NCI-H2196 (cell line): ENCODE measurements at regions not wholly inside any gene's neighbourhood (a gene's known extent, or its start where the extent isn't known, plus 50 kb on each side); places are given as distances from the start of the nearest gene placed in this dataset.

ENCODE experiments used
- DNase-seq: peaks from one replicate; lab custom pipeline; 2025; ENCODE audit not compliant: unreplicated experiment; lab: John Stamatoyannopoulos, UW

DNA sequence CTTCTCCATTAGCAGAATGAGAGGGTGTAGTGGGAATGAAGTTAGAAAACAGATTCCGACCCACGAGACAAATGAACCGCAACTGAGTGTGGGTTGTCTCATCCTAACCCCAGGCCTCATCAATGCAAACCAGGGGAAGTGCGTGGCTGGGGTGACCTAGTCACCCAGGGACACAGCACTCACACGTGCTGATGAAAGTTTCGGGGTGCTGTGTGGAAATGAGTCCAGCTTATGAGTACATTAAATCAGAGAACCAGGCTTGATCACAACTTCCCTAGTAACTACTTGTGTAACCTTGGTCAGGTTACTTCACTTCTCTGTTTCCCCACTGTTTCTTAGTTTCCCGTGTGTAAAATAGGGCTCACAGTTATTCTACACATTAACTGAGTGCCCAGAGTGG is 95.4 kb upstream of the CDKN3 start:
- no peak for DNase-seq

DNA sequence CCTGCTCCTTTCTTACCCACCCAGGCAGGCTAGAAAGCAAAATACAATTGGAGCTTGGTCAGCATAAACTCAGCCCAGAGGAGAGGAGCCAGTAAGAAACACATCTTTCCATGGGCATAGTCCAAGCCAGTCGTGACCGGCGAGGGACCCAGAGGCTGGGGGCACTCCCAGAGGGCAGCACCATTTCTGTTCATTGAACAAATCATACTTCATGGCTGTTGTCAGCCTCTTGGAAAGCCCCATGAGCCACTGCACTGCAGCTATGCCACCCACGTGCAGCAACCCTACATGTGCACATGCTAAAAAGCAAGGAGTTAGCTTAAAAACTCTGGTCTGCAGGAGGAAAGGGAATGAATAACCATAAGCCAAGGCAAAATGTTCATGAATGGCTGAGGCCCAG is 90.0 kb upstream of the CDKN3 start:
- DNase-seq, result no peak

DNA sequence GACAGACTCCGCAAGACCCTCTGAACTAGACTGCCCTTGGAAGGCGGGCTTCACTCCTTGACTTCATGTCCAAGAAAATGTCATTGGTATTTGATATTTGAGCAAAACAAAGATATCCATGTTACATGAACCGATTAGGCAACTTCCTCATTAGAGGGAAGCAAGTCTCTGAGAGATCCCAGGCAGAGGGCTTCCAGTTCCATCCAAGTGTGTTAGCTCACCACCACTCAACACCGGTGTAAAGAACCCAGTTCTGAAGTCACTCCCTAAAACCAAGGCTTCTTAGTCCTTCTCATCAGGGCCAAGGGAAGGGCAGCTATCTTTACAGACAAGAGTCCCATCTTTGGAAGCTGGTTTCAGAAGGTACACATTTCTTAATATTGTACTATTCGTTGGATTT is 87.2 kb upstream of the CDKN3 start:
- no peak for DNase-seq

DNA sequence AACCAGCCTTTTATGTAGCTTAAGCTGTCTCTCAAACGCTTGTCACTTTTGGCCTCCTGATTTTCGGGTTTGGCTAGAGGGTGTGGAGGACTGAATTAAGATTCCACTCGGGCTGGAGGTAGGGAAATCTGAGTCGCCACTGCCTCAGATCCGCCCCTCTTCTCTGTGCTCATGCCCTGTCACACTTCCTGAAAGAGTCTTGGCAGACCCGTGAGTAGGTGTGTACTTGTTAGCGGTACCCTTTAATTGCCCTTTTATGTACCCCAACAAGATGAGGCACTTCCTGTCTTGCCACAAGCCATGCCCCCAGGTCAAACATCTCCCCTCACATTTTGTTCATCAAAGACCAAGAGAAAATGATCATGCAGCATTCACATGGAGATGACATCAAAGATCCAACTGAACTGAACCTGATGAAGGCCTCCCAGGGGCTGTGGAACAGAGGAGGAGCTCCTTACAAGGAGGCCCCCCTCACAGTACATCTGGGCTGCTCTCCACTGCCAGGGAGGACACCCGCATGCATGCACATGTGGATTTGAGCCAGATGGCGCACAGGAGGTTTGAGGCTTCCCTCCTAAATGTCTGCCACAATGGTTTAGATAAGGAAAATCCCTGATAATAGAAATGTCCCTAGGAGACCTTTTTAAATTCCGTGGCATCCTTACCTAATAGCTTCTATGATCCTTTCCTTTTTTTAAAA is 86.5 kb upstream of the CDKN3 start:
- no peak for DNase-seq

DNA sequence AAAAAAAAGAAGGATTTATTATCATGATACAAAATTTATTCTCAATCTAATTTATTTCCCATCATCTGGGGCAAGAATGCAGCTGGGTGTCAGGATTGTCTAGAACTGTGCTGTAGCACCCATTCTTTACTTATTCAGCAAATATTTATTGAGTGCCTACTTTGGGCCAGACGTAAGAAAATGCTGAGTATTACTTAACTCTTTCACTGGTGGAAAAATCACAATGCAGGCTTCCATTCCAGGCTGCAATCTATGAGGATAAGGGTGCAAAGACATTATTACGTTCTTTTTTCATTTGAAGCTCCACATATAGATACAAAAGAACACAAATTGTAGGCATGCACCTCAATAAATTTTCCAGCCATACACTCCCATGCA is 86.0 kb upstream of the CDKN3 start:
- DNase-seq, result no peak

DNA sequence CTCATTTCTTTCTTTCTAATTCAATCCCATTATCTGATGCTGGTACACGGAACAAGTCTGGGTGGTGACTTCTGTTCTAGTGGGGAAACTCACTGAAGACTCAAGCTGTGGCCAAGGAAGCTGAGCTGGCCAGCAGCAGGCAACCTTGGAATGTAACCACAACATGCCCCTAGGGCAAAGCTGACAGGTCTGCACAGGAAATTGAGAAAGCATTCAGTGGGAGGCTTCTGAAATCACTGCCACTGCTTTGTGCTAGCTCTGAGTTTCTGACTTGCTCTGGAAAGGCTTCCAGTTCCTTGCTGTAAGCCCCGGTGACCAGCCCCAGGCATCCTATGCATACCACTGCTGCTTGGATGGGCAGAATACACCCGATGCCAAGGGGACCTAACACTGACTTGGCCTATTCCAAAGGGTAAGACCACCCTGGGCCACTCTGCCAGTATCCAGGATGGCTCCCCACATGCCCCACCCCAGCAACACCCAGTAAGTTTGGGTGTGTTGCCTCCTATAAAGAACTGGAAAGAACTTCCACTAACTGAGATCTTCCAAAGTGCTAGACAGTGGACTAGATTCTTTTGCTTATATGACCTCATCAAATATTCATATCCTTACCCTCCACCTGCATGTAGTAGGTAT is 84.5 kb upstream of the CDKN3 start:
- DNase-seq, result no peak

DNA sequence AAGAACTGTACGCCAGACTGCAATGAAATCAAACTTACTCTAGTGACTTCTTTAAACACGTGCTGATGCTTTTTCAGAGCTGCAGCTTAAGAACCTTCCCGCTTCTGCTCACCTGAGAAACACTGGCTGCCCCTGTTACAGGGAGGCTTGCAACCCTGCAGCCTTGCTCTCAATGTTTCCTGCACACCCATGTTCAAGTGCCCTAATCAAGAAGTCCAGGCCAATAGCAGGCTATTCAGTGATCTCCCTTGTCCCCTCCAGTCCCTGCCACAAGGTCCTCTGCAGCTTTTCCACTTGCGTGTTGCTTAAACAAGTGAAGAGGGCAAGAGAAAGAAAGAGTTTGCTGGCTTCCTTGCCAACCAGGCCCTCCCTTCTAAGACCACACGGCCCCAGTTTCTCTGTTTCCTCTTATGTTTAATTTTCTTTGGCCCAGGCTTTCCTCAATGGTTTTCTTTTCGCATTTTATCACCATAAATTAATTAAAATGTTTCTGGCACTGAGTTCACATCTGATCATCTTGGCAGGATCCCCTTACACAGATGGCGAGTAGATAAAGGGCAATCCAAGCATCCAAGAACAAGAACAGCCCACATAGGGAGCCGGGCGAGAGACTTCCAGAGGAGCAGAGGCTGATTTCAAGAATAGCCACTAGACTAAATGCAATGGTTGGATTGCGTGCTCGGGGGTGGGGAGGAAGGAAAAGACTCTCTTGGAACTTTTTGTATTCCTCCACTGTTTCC is 82.3 kb upstream of the CDKN3 start:
- no peak for DNase-seq

DNA sequence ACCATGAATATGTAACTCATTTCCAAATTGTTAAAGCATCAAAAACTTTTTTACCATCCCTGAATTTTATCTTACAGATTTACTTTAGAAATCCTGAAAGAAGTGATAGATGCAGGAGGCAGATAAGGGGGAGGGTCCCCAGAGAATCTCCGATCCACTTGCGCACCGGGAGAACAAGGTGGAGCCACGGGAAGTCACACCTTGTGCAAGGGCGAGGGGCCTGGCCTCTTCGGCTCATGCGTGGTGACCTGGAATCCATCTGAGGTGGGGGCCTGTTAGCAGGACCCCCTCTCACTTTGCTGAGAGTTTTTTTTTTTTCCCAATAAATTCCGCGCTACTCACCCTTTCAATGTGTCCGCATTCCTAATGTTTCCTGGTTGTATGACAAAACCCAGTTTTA is 80.2 kb upstream of the CDKN3 start:
- DNase-seq, result no peak

DNA sequence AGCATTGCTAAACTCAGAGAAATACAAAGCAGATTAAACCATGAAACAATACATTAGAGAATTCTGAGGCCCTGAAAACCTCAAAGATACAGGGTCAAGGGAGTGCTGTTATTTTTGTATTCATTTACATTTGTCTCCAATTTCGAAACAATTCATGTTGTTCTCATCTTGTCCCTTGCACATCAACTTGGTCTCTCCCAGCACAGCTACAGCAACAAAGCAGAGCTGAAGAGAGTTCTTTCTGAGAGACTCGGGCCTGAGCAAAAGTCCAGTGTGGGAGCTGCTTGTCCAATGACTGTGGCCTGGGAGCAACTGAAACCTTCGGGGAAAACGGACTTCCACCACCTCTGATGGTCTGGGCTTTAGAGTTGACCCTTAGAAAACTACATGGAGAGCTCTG is 79.4 kb upstream of the CDKN3 start:
- DNase-seq, result no peak

DNA sequence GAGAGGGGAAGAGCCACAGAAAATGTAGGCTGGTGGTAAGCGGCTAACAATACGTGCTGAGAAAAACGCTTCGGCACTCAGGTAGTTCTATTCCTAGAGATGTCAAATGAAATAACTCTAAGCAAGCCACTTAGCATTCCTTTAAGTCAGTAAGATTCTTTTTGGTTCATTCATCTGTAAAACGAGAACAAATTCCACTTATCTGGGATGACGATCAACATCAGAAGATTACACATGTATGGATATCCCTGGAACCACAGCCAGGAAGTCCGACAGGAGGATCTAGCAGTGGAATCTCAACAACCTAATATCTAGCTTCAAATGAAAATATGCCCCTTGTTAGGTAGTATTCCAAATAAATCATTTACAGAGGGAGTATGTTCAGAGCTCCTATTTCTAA is 74.6 kb upstream of the CDKN3 start:
- DNase-seq, result no peak

DNA sequence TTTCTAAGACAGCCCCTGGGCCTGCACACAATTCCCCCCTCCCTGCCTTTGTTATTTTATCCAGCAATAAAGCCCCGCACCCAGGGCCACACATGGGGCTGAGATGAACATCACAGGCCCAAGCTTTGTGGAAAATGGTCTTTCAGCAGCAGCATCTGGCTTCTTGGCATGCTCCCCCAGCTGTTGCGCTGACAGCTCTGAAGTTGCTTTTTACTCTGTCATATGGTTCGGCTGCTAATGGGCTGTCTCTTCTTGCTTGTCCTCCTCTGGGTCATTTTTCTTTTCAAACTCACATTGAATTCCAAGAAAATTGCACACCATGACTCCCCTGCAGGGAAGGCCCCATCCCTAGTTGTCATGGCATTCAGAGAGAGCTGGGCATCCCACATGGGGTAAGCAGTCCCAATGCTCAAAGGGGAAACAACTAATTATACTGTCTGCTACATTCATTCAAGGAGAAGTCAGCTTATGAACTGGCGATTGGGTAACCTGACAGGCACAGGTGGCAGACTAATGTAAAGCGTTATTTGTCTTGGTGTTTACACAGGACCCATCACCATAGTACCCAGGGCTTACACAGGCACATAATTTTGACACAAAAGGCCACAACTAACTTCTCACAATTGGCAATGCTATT is 74.0 kb upstream of the CDKN3 start:
- no peak for DNase-seq

DNA sequence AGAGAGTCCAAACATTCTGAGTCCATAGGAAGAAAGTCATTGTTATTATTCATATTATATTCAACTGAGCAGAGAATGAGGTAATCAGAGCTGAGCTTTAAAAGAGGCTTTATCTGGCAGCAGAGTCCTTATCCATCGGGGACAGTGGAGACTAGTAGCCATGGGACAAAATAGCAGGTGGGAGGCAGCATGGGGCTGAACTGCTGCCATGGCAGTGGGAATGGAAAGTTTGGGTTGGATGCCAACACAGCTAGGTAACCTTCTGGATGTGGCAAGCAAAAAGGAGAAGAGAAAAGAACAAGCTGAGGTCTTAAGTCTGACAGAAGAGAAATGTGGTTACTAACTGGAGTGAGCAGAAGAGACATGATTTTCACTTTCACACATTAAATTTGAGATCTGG is 71.0 kb upstream of the CDKN3 start:
- no peak for DNase-seq

DNA sequence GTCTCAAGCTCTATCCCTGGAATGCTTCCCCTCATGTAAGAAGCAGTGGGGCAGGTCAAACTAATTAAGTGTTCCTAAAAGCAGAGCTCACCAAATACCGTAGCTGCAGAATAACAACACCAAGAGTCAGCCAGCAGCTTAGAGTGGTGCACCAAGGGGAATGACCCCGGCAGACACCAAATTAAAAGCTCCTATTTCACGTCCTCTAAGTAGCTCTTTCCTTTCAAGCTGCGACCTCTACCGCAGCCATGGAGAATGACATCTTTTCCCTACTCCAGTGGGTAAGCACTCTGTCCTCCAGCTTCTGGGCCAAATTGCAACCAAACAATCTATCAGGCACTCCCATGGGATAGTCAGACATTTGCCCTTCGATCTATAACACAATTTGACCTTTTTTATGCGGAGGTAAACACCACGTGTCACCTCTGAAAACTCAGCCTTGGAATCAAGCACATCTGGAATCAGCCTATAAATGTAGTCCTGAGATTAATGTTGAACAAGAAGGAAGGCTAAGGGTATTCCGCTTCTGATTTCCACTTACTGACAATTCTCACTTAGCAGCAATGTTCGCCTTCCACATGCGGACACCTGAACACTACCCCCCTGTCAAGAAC is 67.6 kb upstream of the CDKN3 start:
- DNase-seq, result peak; percentile 38

DNA sequence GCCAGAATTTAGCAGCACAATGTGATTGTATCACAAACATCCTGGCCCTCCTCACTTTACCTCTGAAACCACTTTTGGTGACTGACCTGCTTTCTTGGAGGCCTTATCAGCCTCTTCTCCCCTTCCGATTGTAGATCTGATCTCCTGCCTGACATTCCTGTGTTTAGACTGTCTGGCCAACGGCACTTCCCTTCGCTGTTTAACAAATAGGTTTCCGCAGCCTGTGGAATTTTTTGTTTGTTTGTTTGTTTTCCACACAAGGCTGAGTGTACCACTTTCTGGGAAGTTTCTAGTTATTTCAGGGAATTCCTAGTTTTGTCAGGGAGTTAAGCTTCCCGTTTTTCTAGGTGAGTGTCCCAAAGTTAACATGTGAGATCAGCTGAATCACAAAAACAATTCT is 65.9 kb upstream of the CDKN3 start:
- DNase-seq, result no peak

DNA sequence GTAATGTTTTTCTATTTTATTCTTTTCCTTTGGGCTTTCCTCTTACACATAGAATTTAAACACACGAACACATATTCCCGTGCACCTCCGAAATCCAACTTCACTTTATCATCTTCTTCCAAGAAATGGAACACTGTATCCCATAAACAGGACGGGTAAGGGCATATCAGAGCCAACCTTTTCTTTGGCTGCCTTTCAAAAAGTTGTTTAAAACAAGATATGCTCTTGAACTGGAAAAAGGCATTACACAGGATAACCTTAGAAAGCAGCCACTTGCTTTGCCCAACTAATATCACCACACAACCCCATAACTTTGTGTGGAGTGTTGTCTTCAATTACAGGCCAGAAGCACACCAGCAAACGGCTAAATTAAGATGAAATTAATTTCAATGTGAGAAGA is 65.3 kb upstream of the CDKN3 start:
- no peak for DNase-seq

DNA sequence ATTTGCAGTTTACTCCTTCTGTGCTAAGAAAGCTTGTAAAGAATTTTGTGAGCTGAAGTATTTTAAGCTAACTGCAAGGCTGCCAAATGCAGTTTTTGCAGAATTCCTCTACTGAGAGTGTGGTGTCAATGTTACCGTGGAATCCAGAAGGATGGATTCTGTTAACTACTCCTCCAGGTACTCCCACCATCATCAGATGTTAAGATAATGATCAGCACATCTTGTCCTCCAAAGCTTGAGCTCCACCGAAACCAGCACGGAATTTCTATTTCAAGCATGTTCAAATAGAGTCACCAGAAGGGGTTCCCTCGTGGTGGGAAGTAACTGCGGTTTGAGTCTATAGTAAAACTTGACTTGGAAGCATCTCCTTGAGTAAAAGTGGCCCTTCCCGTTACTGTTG is 64.3 kb upstream of the CDKN3 start:
- DNase-seq, result no peak

DNA sequence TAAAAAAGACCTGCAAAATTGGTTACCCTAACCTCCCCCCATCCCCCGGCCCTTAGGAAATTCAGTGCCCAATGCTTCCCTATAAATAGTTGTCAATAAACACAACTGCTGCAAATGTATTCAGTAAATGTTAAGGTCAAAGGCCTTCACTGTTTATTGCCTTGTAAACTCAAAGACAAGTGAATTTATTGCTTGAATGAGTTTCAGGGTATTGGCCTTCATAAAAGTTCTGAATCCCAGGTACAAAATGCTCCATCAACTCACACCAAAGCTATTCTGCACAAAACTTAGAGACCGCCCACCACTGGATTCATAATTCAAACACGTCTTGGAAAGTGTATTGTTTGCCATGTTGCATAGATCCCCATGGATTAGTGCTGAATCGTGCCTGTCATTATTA is 63.3 kb upstream of the CDKN3 start:
- DNase-seq, result no peak

DNA sequence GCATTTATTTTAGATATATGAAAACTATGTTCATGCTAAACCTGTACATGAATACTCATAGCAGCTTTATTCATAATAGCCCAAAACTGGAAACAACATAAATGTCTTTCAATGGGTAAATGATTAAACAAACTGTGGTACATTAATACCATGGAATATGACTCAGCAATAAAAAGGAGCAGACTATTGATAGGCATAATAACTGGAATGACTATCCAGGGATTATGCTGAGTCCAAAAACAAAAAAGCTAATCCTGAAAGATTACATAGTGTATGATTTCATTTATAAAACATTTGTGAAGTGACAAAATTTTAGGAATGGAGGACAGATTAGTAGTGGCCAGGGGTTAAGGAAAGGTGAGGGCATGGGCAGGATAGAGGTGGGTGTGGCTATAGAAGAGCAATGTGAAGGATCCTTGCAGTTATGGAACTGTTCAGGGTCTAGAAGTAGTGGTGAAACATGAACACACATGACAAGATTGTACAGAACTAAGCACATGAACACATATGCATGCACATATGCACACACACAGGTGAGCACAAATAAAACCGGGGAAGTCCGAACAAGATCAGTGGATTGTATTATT is 61.1 kb upstream of the CDKN3 start:
- DNase-seq, result no peak

DNA sequence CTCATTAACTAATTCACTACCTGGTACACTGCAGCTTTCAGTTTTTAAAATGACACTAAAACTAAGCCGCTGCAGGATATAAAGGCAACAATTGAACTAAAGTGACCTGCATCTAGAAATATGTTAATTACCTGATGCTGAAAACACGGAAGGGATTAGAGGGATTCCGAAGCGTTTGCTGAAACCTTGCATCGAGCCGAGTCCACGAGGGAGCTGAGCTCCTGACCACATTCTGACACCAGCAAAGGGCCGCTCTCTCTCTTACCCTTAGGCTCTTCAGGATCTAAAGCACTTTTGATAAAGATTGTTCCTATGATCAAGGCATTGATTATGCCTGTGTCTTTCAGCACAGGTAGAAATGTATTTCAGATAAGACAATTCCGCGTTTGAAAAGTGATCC is 59.5 kb upstream of the CDKN3 start:
- no peak for DNase-seq

DNA sequence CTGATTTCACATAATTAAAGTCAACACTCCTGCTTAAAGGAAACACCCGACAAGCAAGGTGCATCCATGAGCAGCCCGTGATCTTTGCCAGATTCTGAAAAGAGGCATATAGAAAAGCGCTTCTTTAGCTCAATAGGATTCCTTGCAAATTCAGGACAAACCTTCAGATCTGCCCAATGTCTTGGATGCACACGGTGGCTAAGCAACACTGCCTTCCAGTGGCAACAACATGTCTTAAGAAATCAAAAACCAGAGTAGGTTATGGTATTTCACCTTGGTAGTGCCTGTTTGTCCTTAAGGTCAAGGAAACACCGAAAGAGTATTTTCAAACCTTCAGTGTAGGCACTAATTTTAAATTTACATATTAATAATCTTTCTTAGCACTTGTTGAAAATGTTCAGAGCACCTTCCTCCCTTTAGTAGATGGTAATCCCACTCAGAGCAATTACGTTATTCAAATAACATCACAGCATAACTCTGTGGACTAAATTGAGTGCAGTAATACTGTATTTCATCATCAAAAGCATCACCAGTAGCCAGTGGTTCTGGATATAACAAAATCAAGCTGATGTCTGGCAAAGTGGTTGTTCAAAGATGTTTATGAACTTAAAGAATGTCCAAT is 58.0 kb upstream of the CDKN3 start:
- DNase-seq, result no peak

DNA sequence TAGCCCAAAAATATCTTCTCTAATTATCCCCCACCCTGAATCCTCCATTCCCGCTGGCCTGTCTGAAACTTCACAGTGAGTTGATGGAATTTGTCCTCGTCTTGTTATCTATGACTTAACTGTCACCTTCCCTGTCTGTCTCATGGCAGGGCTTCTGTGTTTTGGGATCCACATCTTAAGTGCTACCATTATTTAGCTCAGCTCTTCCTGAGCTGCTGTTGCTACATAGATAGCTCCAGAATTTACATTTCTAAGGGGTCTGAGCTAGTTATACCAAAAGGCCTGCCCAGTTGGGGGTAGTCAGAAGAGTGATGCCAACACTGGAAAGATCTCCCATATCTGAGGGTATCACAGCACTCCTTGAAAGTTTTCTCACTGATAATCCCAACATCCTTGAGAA is 57.0 kb upstream of the CDKN3 start:
- no peak for DNase-seq
